ENCODE measurements at regions not wholly inside any gene's neighbourhood (a gene's known extent, or its start where the extent isn't known, plus 50 kb on each side); places are given as distances from the start of the nearest gene placed in this dataset.

- TF ChIP-seq POLR2AphosphoS5 (IDR thresholded peaks at IDR 0.05; ENCODE audit: low read depth): no peak
- no peak for TF ChIP-seq CTCF (IDR thresholded peaks at IDR 0.05; ENCODE audit: insufficient read depth, low read length)
These were observed 280.2 kb downstream of the ADGB start for GRCh38 chr6:146878952-146879340.
